Urinary bladder (tissue), 3 donors: ENCODE measurements at regions not wholly inside any gene's neighbourhood (a gene's known extent, or its start where the extent isn't known, plus 50 kb on each side); places are given as distances from the start of the nearest gene placed in this dataset.

Experiments used
- DNase-seq: peaks from one replicate; pipeline ENCODE4 v3.0.0-alpha.2; 2015; ENCODE audit errors: extremely low spot score
- H3K27ac ChIP-seq: one replicate; pipeline ENCODE4 v1.5.1; 2013; ENCODE audit warnings: low read depth, mild to moderate bottlenecking, moderate library complexity
- H3K36me3 ChIP-seq: one replicate; pipeline ENCODE4 v1.6.1; 2013; ENCODE audit warnings: mild to moderate bottlenecking, moderate library complexity; ENCODE audit not compliant: insufficient read depth
- H3K4me1 ChIP-seq: one replicate; pipeline ENCODE4 v1.6.1; 2013; ENCODE audit warnings: mild to moderate bottlenecking, moderate library complexity; ENCODE audit not compliant: insufficient read depth
- H3K4me3 ChIP-seq: one replicate; pipeline ENCODE4 v1.5.1; 2013; ENCODE audit warnings: low read depth, low read length
- WGBS: extraction: QIAGEN DNeasy Blood & Tissue Kit; methylation state at CpG from one replicate; pipeline ENCODE4 v1.1.7; 2013; 5-methylcytosine and 5-hydroxymethylcytosine counted together
- donor health status: healthy with polysubstance abuse.
- donor health status: healthy.

DNA sequence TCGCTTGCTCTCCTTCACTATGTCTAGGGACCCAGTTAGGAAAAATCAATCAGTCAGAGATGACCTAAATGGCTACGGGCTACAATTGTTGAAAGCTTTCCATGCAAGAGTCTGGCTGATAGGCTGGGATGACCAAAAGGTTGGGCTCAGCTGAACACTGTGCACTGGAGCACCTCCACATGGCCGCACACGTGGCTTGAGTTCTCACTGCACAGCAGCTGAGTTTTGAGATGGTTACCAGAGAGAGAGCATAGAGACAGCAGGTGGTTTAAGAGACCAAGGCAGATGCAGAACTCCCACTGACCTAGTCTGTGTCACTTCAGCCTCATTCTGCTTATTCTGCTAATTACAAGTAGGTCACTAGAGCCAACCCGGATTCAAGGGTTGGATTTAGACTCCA is 2354.8 kb upstream of the C9orf72 start:
- Histone ChIP-seq H3K4me3 (no peak overlapping the region), H3K27ac (no peak overlapping the region)
- WGBS = 87% methylated on average over 5 of the region's 5 CpGs

DNA sequence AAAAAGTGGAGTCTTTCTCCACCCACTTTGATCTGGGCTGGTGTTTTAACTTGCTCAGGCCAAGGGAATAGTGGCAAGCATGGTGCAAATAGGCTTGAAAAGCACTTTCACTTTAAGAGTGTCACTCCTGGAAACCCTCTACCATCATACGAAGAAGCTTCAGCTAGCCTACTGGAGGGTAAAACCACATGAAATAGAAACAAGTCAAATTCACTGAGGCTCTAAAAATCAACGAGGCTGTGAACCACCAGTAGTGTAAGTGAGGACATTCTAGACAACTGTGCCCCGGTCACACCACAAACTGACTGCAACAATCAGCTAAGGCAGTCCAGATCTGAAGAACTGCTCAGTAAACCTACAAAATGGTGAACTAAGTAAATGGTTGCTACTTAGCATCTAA is 2366.3 kb upstream of the C9orf72 start:
- Histone ChIP-seq H3K4me3 (no peak overlapping the region), H3K27ac (no peak overlapping the region), H3K36me3 (no peaks in the 10 kb centered on the region), H3K4me1 (no peaks in the 10 kb centered on the region)
- DNase-seq = no peak
- WGBS = 78% methylated on average over 3 of the region's 3 CpGs

More for the DNA sequence above, 2354.8 kb upstream of the C9orf72 start:
- Histone ChIP-seq H3K4me1 (no peaks in the 10 kb centered on the region), H3K36me3 (no peaks in the 10 kb centered on the region)
- DNase-seq = no peak

DNA sequence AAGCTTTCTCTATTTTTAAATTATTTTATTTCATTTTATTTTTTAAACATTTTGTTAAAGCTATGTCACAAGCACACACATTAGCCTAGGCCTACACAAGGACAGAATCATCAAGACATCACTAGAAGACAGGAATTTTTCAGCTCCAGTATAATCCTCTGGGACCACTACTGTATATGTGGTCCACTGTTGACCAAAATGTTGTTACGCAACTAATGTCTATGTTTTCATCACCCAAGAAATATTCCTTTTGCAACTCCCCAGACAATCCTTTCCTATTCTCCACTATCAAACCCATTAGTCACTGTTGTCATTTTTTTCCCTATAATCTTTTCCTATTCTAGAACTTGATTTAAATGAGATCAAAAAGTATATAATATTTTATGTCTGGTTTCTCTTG is 2371.7 kb upstream of the C9orf72 start:
- no peak overlapping the region for H3K27ac ChIP-seq
- DNase-seq = no peak
- H3K4me1 ChIP-seq = no peaks in the 10 kb centered on the region
- WGBS = 96% methylated on average over 1 of the region's 1 CpG
- H3K36me3 ChIP-seq = no peaks in the 10 kb centered on the region
- H3K4me3 ChIP-seq = no peak overlapping the region

DNA sequence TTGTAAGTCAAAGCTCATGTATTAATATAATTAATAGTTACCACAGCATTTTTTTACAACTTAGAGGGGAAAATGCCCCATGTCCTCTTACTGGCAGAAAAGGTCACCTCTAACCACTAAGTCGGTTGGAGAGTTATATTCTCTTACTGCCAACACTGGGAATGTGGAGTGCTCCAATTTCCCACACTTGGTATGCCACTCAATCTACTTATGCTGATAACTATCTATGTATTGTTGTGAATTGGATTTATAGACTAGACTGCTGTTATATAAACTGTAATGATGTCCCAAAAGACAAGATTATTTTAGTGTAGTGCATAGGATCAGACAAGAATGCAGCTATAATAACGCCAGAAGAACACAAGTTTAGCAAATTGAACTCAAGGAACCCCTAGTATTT is 2385.2 kb upstream of the C9orf72 start:
- DNase-seq = no peak
- WGBS = 32% methylated on average over 2 of the region's 2 CpGs
- no peak overlapping the region for H3K27ac ChIP-seq
- no peaks in the 10 kb centered on the region for H3K36me3 ChIP-seq
- no peak overlapping the region for H3K4me3 ChIP-seq
- H3K4me1 ChIP-seq = no peaks in the 10 kb centered on the region

DNA sequence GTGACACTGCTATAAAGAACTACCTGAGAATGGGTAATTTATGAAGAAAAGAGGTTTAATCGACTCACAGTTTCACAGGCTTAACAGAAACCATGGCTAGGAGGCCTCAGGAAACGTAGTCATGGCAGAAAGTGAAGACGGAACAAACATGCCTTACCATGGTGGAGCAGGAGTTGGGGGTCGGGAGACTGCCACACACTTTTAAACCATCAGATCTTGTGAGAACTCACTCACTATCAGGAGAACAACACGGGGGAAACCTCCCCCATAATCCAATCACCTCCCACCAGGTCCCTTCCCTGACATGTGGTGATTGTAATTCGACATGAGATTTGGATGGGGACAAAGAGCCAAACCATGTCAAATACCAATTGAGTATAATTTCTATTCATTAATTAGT is 2392.6 kb upstream of the C9orf72 start:
- Histone ChIP-seq H3K4me3 (no peak overlapping the region), H3K36me3 (no peaks in the 10 kb centered on the region), H3K27ac (no peak overlapping the region), H3K4me1 (no peaks in the 10 kb centered on the region)
- WGBS = 71% methylated on average over 6 of the region's 6 CpGs
- no peak for DNase-seq

DNA sequence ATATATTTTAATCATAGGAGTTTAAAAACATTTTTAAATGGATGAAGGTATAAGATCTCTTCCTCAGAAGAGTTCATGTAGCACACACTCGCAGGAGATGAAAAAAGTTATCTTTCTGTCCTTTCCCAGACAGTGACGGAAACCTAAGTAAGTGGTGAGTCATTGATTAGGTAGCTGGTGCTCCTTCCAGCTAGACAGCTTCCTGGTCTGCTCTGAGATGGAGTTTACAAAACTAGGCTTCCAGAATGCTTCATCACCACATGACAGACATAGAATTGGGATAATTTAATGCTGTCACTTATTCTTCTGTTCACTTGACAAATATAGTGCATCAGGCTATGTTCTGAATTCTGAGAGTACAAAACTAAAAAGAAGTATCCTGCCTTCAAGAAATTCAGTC is 2393.0 kb upstream of the C9orf72 start:
- Histone ChIP-seq H3K27ac (no peak overlapping the region), H3K4me1 (no peaks in the 10 kb centered on the region), H3K36me3 (no peaks in the 10 kb centered on the region), H3K4me3 (no peak overlapping the region)
- 52% methylated on average over 2 of the region's 2 CpGs for WGBS
- DNase-seq = no peak

DNA sequence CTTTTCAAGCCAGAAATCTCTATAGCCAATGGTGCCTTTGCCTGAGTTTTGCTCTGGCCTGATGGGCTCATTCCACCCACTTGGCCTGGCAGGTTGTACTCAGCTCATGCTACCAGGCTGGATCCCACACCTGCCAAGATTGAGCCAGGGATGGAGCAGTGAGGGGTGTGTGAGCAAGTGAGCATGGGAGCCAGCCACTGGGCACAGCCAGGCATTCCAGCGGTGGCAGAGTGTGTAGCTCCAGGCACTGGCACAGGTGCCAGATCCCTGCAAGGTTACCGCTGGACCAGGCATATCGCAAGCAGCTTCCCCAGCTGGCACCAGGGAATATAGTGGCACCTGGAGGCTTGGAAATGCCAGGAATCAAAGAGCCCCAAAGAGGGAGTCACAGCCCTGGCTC is 2395.6 kb upstream of the C9orf72 start:
- Histone ChIP-seq H3K4me3 (no peak overlapping the region), H3K27ac (no peak overlapping the region), H3K36me3 (no peaks in the 10 kb centered on the region), H3K4me1 (no peaks in the 10 kb centered on the region)
- WGBS = 96% methylated on average over 3 of the region's 3 CpGs
- DNase-seq = no peak

DNA sequence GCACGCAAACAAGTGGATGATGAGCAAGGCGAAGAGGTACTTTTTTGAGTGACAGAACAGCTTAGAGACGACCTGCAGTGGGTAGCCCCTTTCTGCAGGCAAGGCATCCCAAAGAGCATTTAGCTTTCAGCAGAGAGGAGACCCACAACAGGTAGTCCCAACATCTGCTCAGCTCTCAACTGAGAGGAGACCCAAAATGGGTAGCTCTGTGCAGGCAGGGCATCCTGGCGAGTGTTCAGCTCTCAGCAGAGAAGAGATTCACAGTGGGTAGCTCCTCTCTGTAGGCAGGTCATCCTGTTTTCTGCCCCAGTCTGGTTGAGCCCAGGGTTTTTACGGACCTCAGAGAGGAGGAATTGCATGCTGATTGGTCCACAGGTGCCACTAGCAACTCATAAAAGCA is 2396.1 kb upstream of the C9orf72 start:
- Histone ChIP-seq H3K4me3 (no peak overlapping the region), H3K27ac (no peak overlapping the region), H3K4me1 (no peaks in the 10 kb centered on the region), H3K36me3 (no peaks in the 10 kb centered on the region)
- 87% methylated on average over 5 of the region's 5 CpGs for WGBS
- DNase-seq = no peak

DNA sequence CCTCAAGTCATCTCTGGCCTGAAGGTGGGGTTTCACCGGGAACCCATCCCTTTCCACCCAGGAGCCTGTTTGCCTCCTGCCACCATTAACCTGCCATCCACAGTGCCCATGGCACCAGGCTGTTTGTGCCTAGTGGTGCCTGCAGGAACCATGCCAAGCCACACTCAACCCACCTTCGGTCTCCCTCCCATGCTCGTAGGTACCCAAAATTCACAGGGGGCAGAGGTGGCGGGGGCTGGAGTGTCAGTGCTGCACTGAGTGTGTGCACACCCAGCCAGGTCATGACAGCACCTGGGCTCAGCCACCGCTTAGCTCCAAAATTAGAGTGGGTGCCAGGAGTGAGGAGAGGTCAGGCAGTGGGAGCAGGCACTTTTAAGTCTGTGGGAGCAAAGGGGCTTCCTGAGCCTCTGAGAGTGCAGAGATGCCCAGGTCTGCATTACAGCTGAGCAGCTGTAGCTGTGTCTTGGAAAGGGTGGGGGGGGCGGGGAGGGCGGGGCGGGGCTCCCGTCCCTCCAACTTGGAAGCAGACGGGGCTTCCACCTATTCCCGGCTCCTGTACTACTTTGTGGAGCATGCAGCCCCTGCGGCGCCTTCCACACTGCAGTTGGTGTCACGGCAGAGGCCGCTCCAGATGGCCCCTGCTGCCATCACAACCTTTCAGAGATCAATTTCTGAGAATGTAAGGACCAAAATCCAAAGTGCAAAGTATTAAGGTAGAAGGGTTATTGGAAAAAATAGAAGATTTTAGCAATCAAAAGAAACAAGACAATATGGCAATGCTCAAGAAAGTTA is 2396.8 kb upstream of the C9orf72 start:
- no peak for DNase-seq
- Histone ChIP-seq H3K36me3 (no peaks in the 10 kb centered on the region), H3K4me1 (no peaks in the 10 kb centered on the region), H3K4me3 (no peak overlapping the region), H3K27ac (no peak overlapping the region)
- 77% methylated on average over 15 of the region's 15 CpGs for WGBS

DNA sequence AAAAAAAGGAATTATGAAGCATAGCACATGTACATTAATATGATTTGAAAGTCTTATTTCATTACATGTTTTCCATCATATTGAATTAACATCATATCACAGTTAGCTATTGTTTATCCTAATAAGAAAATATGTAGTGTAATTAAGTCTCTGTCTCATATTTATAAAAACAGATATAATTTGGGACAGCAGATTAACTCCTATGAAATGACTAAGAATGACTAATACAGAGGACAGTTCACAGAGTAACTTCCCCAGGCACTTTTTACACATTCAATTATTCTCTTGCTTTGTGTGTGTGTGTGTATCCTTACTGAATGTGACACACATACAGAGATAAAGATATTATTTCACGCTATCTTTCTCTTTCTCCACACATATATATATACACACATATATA is 2400.9 kb upstream of the C9orf72 start:
- Histone ChIP-seq H3K4me1 (no peaks in the 10 kb centered on the region), H3K36me3 (no peaks in the 10 kb centered on the region), H3K27ac (no peak overlapping the region), H3K4me3 (no peak overlapping the region)
- no peak for DNase-seq
- WGBS = 82% methylated on average over 1 of the region's 1 CpG

DNA sequence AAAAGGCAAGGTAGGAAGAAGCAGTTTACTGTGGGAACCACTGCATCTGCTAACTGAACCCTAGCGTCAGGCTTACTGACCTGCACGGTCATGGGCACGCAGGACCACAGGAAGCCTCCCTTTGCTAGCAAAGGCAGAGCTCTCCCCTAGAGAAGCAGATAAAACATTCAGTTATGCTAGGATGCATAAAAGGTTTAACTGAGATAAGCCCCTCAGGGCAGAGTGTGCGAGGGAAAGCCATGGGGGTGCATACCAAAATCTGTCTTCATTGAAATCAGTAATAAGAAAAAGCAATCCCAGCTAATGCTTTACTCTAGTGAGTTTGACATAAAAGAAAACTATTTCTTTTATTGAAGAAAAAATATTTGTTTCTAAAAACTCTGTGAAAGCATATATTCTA is 2403.7 kb upstream of the C9orf72 start:
- DNase-seq = no peak
- H3K4me3 ChIP-seq = no peak overlapping the region
- WGBS = 76% methylated on average over 4 of the region's 4 CpGs
- no peaks in the 10 kb centered on the region for H3K4me1 ChIP-seq
- H3K27ac ChIP-seq = no peak overlapping the region
- no peaks in the 10 kb centered on the region for H3K36me3 ChIP-seq

DNA sequence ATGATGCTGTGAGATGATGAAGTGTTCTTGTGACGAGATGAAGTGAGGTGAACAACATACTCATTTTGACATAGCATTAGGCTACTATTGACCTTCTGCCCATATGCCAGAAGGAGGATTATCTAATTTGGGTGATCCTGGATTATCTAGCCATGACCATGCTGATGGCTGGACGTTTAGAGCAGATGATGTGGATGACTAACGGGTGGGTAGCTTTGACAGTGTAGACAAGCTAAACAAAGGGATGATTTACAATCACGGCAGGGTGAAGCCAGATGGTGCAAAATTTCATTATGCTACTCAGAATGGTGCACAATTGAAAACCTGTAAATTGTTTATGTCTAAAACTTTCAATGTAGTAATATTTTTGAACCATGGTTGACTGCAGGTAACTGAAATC is 2403.4 kb upstream of the ACO1 start:
- H3K4me1 ChIP-seq = no peaks in the 10 kb centered on the region
- no peak for DNase-seq
- H3K36me3 ChIP-seq = no peaks in the 10 kb centered on the region
- H3K27ac ChIP-seq = no peak overlapping the region
- WGBS = 59% methylated on average over 4 of the region's 4 CpGs
- H3K4me3 ChIP-seq = no peak overlapping the region

DNA sequence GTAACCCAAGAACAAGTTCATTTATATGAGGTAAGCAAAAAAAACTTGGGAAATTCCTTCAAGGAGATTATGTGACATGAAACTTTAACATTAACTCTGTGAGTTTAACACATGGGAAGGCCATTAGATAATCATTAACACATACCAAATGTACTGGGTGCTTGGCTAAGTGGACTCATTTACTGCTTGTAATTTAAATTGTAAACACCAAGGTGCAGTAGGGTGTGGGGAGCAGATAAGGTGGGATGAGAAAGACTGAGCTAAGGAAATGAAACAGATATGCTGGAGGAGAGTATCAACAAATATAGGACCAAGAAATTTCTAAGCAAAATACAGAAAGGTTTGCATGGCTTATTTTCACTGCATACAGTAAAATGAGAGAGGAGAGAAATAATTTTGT is 2384.8 kb upstream of the ACO1 start:
- no peak for DNase-seq
- H3K36me3 ChIP-seq = no peaks in the 10 kb centered on the region
- H3K4me1 ChIP-seq = no peaks in the 10 kb centered on the region
- no peak overlapping the region for H3K27ac ChIP-seq
- H3K4me3 ChIP-seq = no peak overlapping the region

DNA sequence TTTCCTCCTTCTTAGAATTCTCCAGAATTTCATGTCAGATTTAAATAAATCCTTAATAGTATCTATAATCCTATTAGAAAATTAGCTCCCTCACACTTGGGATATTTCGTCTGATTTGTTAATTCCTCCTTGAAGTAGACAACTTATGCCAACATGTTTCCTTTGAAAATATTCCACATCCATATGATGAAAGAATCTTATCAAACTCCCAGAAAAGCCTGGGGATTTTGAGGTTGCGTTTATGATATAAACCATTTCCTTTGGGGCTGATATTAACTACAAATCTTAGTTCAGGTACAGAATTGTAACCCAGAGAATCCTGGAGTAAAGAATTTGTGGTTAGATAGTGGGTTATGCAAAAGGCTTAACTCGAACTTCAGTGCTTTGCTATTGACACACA is 2373.8 kb upstream of the ACO1 start:
- DNase-seq = no peak
- H3K4me3 ChIP-seq = no peak overlapping the region
- WGBS = 19% methylated on average over 3 of the region's 3 CpGs
- H3K27ac ChIP-seq = no peak overlapping the region
- no peaks in the 10 kb centered on the region for H3K4me1 ChIP-seq
- no peaks in the 10 kb centered on the region for H3K36me3 ChIP-seq

DNA sequence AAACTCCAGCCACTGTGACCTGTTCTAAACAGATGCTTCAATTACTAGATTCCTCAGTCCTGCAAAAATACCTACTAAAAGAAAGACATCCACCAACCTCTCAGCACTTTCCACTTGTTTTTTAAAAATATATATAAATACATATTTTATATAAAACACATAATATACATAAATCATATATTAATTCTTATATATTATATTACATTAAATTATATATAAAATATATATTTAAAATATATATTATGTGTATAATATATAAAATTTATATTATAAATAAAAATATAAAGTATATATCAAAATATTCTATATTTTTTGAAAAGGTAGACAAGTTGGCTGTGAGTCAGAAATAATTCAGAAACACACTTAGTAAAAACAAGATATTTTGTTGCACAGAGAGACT is 2371.8 kb upstream of the ACO1 start:
- Histone ChIP-seq H3K4me1 (no peaks in the 10 kb centered on the region), H3K27ac (no peak overlapping the region), H3K4me3 (no peak overlapping the region), H3K36me3 (no peaks in the 10 kb centered on the region)
- DNase-seq = no peak
